ENCODE measurements at regions not wholly inside any gene's neighbourhood (a gene's known extent, or its start where the extent isn't known, plus 50 kb on each side); places are given as distances from the start of the nearest gene placed in this dataset.

DNA sequence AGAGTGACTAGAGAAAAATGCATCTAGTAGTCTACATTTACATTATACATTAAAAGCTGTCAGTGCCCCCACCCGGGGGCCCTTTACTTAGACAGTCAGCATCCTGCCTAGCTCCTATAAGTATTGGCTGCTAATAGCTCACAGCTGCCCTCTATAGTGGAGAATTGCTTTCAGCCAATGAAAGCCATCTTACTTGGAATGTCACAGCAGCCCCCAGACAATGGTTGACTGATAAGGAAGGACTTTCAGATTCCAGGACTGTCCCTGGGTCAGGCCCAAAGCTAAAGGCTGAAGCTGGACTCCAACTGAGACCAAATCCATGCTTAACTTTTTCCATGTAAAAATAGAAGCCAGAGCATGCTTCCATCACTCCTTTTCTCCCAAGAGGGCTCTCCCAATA lies 196.9 kb downstream of the ANKRD50 start:
- DNase-seq, result peak; percentile 12

DNA sequence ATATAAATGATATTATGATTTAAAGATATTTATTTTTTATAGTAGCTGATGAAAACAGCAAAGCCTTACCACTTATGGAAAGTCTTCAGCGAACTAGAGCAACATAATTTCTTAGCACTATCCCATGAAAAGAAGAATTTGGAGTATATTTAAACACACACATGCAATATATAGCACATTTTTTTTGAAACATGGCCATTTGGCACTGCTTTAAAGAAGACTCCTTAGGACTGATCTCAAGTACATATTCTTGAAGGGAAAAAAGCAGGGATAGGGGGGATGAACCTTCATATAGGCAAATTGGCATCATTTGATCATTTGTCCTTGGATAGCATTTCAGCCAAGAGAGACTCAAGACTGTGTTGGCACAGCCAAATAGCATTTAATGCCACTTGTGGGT lies 193.3 kb downstream of the ANKRD50 start:
- no peak for DNase-seq

DNA sequence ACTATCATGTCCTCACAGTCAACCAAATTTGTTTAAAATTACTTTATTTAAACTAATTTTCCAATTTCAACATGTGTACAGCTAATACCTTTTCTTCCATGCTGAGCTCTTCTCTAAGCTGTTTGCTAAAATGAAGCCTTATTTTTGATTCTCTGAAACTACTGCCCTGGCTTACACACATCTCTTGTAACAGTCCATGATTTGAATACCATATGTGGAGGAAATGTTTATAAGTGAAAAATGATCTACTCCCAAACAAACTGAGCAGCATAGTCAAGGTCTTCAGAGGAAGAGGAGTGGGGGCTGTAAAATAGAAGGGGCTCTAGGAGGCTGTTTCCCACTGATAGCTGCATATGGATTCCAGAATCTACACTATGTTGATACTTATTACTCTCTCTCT lies 188.7 kb downstream of the ANKRD50 start:
- DNase-seq, result no peak

DNA sequence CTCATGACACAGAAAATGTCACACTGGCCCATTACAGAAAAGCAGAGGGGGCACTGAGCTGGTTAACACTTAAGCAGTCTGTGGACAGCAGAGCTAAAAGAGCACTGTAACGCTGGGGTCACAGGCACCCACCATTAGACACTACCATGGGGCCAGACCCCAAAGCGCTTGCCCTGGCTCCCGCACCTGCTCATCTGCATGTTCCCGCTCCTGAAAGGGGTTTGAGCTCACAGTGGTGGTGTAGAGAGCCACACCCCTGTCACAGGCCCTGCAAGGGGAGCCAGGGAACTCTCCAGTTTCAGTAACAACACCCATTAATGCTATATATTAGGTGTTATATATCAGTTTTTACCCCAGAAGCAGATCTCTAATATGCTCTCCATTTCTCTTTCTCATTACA lies 187.0 kb downstream of the ANKRD50 start:
- no peak for DNase-seq

DNA sequence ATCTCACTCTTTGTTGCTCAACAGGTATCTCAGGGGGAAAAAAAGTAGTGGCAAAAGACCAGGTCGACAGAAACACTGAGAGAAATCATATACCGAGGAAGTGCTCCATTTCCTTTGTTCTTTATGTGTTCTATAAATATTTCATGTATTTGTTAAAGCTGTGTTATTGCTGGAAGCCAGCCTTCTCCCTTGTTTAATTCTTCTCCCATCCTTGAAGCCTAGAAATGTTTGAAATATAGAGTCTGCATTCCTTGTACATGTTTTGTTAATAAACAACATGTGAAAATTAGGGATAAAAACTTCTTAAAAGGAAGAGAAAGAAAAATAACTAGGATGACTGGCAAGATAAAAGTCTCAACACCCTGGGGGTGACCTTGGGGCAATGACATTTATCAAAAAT lies 186.2 kb downstream of the ANKRD50 start:
- DNase-seq, result no peak

DNA sequence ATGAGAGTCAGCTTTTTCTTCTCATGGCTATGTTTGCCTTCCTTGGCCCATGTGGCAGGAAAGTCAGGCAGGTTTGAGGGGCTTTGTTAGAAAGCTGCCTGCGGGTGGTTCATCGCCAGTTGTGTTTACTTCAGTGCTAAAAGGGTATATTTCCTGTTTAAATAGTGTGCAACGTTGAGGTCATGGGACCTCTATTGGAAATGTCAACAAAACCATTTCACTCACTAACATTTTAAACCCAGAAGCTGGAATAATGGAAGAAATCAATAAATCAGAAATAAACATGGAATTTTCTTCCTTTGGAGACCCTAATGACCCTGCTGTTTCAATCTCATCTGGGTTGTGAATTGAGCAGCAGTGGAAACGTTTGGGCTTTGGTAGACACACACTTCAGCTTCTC lies 185.8 kb downstream of the ANKRD50 start:
- DNase-seq, result no peak

DNA sequence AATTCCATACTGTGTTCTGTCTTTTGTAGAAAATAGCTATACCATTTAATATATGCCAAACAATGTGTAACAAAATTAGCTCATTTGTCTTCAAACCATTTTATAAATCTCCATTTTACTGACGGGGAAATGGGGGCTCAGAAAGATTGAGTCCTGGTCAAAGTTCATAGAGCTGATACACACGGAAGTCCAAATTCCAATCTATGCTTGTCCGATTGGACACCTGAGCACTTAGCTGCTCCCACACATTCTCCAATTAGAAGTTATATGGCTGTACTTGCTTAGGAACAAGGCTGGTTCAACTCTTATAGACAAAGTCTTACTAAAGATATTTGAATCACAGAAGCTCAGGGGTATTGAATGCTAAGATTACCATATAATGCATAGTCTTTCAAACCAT lies 185.2 kb downstream of the ANKRD50 start:
- DNase-seq, result no peak

DNA sequence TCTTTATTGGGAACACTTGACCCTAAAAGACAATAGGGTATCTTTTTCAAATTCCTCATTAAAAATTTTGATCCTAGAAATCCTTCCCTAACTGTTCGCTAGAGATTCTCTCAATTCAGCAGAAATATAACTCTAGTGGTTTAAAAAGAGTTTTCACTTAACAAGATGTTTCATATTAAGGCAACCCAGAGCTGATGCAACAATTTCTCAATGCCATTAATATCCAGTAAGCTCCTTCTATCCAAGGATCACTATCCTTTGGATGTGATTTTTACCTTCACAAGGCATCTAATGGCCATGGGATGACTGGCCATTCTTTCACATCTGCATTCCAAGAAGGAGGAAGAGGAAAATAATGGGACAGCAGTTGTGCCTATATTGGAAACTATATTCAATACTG lies 183.4 kb downstream of the ANKRD50 start:
- DNase-seq, result no peak

DNA sequence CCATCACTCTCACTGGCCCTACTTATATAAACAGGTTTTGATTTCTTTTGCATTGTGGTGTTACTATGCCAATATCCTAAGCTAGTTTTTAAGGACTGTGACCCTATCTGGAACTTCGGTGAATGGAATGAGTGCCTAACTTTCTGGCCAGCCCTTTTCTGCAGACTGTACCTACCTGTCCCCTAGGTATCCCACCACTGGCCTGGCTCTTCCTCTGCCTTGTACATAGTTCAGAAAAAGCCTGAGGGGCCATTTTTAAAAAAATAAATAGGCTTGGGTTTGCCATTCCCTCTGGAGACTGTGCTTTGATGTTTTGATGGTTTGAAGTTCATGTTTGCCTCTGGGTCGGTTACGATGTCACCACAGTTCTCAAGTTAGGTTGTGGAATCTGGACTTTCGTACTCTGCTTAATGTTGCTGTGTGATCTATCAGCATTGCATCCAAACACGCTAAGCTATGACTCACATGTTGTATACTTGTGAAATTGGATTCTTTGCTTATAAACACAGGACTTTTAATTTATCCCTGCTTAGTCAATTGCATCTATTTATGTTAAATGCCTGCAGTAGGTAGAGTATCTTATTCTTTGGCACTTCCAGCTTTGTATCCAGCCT lies 182.0 kb downstream of the ANKRD50 start:
- no peak for DNase-seq

DNA sequence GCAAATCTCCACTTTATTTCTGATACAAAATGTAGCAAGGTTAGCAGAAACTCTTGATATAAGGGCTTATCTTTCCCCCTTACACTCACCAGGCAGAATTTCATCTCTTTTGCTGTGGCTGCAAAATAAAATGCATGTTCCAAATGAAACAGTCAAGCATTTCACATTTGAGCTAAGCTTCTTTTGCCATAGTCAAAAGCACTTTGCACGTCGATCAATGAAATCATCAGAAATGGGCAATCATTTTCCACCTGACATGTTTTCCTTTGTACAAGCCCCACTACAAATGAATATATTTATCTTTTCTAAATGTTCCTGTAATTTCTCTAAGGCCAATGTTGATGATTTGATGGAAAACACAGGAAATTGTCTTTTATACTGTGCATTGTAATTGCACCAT lies 178.4 kb downstream of the ANKRD50 start:
- no peak for DNase-seq

DNA sequence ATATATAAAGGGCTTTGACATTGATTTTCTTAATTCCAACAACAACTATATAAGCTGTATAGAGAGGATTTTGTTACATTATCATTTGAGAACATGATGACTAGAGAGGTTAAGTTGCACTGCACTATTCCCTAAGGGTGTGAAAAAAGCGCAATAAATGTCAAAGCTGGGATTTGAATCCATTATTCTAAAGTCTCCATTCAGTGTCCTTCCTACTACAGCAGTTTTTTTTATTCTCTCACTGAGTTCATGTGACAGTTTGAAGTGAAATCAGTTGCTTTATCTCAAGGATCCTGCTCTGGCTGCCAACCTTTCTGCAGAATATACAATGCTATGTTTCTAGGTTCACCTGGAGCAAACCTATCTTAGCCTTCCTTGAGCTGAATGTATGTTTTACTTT lies 177.5 kb downstream of the ANKRD50 start:
- DNase-seq, result no peak

DNA sequence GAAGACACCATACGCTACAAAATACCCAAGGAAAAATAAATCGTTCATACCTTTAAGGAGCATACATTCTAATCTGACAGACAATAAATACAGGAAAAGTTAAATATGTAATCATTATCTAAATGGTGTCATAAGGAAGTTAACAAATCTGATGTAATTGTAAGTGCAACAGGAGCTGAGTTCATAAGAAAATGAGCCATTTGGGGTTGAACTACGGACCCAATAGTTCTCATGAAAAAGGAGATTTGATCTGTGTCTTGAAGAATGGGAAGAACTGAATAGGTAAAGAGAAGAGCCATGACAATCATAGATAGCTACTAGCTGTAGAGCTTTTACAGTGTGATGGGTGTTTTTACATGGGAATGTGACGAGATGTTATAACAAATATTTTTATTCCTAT lies 175.6 kb downstream of the ANKRD50 start:
- no peak for DNase-seq

DNA sequence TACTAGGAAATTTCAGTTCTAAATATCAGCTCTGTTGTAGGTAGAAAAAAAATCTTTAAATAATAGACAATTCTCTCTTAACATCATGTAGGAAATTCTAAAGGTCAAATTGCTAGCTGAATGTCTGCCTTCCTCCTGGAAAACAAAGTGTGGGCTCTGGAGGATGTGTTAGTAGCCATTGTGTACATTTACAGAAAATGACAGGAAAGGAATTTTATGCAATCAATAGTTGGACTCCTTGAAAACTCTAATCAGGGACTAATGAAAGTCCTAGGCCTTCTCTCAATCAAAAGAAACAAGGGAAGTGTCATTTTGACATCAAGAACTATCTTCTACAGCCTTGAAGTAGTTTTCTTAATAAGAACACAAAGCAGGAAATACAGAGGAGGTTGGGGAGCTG lies 174.6 kb downstream of the ANKRD50 start:
- DNase-seq, result no peak

DNA sequence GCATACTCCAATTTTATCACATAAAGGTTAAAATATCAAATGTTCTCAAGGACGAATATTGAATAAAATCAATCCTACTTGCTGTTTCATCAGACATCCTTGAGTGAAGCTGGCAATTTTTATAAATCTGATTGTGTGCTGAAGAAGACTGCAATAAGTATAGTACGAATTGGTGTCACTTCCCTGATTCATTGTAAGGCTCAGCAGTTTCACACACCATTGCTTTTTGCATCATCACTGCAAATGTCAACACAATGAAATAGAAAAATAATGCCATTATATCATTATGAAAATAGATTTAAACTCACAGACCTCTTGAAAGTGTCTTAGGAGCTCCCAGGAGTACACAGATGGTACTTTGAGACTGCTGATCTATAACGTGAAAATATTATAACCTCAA lies 172.5 kb downstream of the ANKRD50 start:
- no peak for DNase-seq

DNA sequence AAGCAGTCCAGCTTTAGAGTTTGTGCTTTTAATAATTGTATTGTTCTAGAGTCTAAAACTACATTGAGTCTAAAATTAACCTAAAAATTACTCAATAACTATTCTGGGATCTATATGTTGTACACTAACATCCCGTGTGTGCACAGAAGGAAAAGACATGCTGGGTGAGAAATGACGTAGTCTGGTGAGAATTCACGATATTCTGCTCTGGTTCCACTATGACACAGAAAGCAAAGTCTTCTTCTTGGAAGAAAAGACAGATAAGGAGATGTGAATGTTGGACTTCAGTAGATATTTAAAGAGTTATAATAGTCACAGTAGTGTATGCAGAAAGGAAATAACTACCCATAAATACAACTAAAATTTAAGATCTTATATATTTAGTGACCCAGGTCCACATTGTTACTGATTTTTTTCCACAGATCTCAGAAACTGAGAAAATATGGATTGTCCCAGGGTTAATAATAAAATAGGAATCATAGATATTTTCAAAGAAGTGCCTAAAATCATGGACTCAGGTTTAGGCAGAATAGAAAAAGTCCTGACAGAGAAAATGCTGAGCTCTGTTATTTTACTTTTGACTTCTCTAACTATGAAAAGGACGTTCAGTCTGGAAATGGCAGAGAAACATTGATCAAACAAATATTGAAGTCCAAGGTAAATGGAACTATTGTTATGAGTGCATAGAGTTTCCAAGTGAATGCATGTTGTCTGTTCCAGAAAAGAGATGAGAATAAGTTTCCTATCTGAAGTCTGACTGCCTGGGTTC lies 170.7 kb downstream of the ANKRD50 start:
- no peak for DNase-seq

DNA sequence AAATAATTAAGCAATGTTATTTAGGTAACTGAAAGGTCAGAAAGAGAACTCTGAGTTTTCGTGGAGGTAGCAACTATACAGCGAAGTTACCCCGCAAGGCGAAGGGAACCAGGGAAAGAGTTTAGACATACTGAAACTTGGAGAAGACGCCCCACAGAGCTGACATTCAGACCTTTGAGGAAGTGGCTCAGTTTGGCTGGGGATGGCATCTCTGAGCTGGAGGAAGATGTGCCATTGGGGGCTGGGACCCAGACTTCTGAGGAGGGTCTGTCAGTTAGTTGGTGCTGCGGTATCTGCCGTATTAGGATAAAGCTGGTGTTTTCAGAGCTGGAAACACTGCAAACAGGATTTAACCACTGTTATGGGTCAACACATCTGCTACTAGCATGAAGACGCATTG lies 156.6 kb downstream of the ANKRD50 start:
- peak; percentile 30 for DNase-seq

DNA sequence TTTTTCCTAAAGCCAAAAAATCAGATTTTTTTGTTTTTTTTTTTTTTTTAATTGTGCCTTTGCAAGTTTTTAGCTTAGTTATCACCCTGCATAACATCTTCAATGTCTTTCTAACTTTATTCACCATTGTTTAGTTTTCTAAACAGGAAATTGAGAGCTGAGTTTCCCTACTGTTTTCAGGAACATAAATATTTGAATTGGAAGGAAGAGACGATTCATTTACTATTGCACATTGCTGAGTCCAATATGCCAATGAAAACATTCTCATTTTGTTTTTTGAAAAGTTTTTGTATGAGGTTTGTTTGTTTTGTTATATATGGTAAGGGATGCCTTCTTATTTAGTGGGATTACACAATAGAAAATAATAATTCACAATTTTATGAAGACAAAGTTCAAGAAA lies 148.4 kb downstream of the ANKRD50 start:
- DNase-seq, result no peak

DNA sequence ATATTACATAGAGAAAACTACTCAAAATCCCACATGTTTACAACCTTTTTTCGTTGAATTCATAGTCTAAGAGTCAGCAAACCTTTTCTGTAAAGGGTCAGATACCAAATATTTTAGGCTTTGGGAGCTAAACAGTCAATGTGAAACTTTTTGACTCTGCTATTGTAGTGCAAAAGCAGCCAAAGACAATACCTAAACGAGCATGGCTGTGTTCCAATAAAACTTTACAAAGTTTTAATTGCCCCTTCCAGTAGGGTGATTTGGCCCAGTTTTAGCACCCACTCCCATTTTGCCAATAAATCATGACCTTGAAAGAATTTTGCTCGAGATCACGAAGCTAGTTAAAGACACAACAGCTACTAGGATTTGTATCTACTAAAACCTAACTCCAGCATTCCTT lies 147.2 kb downstream of the ANKRD50 start:
- DNase-seq, result no peak

DNA sequence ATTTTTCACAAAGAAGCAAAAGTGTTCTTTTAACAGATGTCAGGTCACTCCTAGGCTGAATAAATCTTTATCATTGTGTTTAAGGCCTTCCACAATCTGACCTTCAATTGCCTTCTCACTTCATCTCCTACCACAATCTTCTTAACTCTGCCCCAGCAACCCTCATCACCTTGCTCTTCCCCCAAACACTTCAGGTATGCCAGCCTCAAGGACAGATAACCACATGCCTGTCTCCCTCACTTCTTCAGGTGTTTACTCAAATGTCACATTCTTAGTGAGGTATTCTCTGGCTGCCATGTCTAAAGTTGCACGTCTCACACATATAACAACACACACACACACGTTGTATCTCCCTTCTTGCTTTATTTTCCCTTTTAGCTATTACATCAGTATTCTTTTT lies 146.5 kb downstream of the ANKRD50 start:
- no peak for DNase-seq

DNA sequence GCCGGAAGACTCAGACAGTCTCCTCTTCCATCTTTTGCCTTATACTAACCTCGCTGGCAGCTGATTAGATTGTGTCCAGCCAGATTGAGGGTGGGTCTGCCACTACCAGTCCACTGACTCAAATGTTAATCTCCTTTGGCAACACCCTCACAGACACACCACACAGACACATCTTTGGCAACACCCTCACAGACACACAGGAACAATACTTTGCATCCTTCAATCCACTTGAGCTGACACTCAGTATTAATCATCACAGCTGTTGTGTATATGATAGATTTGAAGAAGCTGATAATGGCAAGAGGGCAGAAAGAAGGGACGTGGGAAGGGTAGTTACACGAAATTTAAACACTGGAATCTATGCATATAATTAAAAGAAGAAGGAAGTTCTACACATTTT lies 139.5 kb downstream of the ANKRD50 start:
- DNase-seq, result peak; percentile 27

DNA sequence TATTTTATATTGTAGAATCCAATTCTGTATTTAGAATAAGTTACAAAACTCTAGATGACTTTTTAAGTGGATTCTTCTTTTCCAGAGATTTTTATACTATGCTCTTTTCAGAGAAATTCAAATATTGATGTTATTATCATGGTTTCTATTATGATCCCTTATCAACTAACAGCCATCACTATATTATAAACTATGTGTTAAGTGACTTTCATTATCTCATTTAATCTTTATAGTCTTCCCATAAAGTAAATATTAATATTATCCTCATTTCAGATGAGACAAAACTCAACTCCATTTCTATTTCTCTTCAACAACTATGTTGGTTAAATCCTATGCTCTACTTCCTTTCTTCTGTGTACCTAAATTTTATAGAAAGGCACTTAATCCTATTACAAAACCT lies 132.6 kb downstream of the ANKRD50 start:
- DNase-seq, result no peak

DNA sequence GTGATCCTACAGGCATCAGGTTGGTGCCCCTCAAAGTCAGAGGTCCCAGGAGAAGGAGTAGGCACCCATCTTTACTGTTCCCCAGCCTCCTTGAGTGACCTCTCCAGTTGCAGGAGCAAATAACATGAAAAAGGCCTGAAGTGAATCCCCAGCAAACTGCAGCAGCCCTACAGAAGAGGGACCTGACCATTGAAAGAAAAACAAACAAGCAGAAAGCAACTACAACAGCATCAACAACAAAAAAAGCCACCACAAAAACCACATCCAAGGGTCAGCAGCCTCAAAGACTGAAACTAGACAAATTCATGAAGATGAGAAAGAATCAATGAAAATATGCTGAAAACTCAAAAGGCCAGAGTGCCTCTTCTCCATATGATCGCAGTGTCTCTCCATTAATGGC lies 128.7 kb downstream of the ANKRD50 start:
- no peak for DNase-seq

DNA sequence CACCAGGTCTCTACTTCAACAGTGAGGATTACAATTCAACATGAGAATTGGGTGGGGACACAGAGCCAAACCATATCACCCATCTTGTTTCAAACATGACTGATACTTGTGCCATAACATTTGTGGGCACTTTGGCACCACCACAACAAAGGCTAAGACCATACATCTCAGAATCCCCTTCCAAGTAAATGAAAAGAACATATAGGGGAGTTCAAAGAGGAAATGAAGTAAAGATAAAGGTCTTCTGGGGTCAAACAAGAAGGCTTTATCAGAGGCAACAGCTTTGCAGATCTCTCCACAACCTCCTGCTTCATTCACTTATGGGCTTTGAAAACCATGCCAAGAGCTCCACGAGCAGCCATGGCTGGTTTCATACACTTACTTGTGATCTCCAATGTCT lies 122.7 kb downstream of the ANKRD50 start:
- no peak for DNase-seq

DNA sequence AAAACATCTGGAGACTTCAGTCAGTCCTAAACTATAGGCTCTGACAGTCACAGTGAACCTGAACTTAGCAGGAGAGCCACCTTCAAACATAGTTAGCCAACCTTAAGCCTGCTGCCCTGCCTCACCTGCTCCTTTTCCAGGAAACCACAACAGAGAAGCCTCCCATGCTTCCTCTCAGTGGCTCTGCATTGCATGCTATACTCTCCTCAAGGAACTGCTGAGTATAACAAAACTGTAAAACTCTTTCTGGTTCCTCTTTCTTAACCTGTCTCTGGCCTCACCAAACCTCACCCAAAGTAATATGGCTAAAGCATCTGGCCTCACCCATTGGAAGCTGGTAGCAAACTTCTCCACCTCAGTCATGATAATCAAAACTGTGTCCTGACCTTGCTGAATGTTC lies 122.1 kb downstream of the ANKRD50 start:
- no peak for DNase-seq

DNA sequence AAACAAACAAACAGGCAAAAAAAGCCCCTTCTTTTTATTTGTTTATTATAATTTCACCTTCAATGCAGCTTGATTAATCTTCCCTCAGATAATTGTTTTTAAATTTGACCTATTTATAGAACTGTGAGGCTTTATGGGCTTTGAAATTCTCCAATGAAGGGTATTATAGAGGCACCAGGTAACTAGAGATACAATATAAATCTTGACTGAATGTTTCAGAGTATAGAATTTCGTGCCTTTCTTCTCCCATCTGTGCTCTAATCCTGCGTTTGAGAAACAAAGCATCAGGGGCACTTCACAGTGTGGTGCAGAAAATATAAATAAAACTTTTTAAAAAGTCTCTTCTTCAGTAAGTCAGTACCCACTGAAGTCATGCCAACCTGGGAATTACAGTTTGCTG lies 120.9 kb downstream of the ANKRD50 start:
- peak; percentile 20 for DNase-seq
